ENCODE measurements at regions not wholly inside any gene's neighbourhood (a gene's known extent, or its start where the extent isn't known, plus 50 kb on each side); places are given as distances from the start of the nearest gene placed in this dataset.

DNA sequence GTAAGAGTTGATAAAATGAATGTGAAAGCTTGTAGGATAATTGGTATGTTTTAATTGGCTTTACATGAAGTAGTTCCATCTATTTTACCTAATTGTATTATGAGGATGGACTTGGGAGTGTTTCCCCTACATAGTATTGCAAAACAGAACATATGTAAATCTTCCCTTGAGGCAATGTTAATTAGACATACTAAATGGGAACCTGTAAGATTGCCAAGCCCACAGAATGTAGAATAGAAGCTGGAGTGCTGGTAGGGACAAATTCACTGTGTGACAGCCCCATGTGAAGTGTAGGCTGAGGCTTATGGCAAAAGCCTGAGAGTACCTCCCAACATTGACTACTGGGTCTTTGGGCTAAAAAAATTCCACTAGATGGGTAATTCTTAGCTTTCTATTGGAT is 615.0 kb upstream of the AMOT start:
- DNase-seq (ENCODE audit: low spot score) (no peak), ATAC-seq (no peak), FAIRE-seq (no peak)
- ChIA-PET CTCF (ENCODE audit: low intra/inter-chr PET ratio, low total read pairs) (no interaction called here), POLR2A (no interaction called here)
- intact Hi-C loops (cut with micrococcal nuclease; ENCODE audit: unreplicated experiment) (no loop called here), in situ Hi-C loops (cut with HindIII; ENCODE audit: extremely low pct_ligation_motif_present, low pct_unique_long_range_greater_than_20kb) (no loop called here)
- TF ChIP-seq, protein P1, sequence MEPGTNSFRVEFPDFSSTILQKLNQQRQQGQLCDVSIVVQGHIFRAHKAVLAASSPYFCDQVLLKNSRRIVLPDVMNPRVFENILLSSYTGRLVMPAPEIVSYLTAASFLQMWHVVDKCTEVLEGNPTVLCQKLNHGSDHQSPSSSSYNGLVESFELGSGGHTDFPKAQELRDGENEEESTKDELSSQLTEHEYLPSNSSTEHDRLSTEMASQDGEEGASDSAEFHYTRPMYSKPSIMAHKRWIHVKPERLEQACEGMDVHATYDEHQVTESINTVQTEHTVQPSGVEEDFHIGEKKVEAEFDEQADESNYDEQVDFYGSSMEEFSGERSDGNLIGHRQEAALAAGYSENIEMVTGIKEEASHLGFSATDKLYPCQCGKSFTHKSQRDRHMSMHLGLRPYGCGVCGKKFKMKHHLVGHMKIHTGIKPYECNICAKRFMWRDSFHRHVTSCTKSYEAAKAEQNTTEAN (CRISPR knock-in tag; conservative IDR thresholded peaks at IDR 0.05): no peak
- TF ChIP-seq ZNF350 (CRISPR knock-in tag; IDR thresholded peaks at IDR 0.05; ENCODE audit: borderline replicate concordance, low read depth) (no peak), CEBPG (CRISPR knock-in tag; IDR thresholded peaks at IDR 0.05) (no peak), ZNF567 (CRISPR knock-in tag; IDR thresholded peaks at IDR 0.05; ENCODE audit: borderline replicate concordance) (no peak), MED13 (CRISPR knock-in tag; IDR thresholded peaks at IDR 0.05) (no peak), HDAC1 (CRISPR knock-in tag; IDR thresholded peaks at IDR 0.05) (no peak), GPN1 (CRISPR knock-in tag; IDR thresholded peaks at IDR 0.05; ENCODE audit: borderline replicate concordance) (no peak), ZIK1 (CRISPR knock-in tag; IDR thresholded peaks at IDR 0.05; ENCODE audit: borderline replicate concordance, low read depth) (no peak), SP2 (CRISPR knock-in tag; IDR thresholded peaks at IDR 0.05) (no peak)
- TF ChIP-seq, protein P2, sequence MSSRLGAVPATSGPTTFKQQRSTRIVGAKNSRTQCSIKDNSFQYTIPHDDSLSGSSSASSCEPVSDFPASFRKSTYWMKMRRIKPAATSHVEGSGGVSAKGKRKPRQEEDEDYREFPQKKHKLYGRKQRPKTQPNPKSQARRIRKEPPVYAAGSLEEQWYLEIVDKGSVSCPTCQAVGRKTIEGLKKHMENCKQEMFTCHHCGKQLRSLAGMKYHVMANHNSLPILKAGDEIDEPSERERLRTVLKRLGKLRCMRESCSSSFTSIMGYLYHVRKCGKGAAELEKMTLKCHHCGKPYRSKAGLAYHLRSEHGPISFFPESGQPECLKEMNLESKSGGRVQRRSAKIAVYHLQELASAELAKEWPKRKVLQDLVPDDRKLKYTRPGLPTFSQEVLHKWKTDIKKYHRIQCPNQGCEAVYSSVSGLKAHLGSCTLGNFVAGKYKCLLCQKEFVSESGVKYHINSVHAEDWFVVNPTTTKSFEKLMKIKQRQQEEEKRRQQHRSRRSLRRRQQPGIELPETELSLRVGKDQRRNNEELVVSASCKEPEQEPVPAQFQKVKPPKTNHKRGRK (CRISPR knock-in tag; IDR thresholded peaks at IDR 0.05): no peak
- TF ChIP-seq, protein P3, sequence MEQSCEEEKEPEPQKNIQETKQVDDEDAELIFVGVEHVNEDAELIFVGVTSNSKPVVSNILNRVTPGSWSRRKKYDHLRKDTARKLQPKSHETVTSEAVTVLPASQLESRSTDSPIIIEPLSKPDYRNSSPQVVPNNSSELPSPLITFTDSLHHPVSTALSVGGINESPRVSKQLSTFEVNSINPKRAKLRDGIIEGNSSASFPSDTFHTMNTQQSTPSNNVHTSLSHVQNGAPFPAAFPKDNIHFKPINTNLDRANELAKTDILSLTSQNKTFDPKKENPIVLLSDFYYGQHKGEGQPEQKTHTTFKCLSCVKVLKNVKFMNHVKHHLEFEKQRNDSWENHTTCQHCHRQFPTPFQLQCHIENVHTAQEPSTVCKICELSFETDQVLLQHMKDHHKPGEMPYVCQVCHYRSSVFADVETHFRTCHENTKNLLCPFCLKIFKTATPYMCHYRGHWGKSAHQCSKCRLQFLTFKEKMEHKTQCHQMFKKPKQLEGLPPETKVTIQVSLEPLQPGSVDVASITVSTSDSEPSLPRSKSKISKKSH (CRISPR knock-in tag; IDR thresholded peaks at IDR 0.05; ENCODE audit: borderline replicate concordance): no peak
- TF ChIP-seq, protein P4, sequence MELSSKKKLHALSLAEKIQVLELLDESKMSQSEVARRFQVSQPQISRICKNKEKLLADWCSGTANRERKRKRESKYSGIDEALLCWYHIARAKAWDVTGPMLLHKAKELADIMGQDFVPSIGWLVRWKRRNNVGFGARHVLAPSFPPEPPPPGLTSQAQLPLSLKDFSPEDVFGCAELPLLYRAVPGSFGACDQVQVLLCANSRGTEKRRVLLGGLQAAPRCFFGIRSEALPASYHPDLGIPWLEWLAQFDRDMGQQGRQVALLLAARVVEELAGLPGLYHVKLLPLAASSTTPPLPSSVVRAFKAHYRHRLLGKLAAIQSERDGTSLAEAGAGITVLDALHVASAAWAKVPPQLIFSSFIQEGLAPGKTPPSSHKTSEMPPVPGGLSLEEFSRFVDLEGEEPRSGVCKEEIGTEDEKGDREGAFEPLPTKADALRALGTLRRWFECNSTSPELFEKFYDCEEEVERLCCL (CRISPR knock-in tag; IDR thresholded peaks at IDR 0.05; ENCODE audit: borderline replicate concordance): no peak
- TF ChIP-seq, protein P5, sequence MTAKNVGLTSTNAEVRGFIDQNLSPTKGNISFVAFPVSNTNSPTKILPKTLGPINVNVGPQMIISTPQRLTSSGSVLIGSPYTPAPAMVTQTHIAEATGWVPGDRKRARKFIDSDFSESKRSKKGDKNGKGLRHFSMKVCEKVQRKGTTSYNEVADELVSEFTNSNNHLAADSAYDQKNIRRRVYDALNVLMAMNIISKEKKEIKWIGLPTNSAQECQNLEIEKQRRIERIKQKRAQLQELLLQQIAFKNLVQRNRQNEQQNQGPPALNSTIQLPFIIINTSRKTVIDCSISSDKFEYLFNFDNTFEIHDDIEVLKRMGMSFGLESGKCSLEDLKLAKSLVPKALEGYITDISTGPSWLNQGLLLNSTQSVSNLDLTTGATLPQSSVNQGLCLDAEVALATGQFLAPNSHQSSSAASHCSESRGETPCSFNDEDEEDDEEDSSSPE (CRISPR knock-in tag; IDR thresholded peaks at IDR 0.05): no peak
- no peaks in the 10 kb centered on the region for H3K9me3 ChIP-seq (ENCODE audit: low read length)
- H3K27ac ChIP-seq (ENCODE audit: extremely low read length, insufficient read depth, low read length): no peak overlapping the region
- no peaks in the 10 kb centered on the region for H4K20me1 ChIP-seq (ENCODE audit: insufficient read depth, low read length)
- no peaks in the 10 kb centered on the region for H3K79me2 ChIP-seq (ENCODE audit: insufficient read depth, low read length)
- H2AFZ ChIP-seq (ENCODE audit: low read length): no peak overlapping the region
- H3K9ac ChIP-seq (ENCODE audit: insufficient read depth, low read depth, low read length): no peak overlapping the region
- no peaks in the 10 kb centered on the region for H3K36me3 ChIP-seq (replicated peaks in 1 of 2; ENCODE audit: control insufficient read depth in 1 of 2, insufficient read depth in 2 of 2, low read length in 2 of 2)
- no peak overlapping the region for H3K4me2 ChIP-seq (ENCODE audit: low read depth, low read length)
- BruUV-seq (replicated peaks): no TSS peak
- H3K27me3 ChIP-seq (ENCODE audit: control insufficient read depth in 1 of 2, insufficient read depth in 2 of 2, low read length in 2 of 2): no peaks in the 10 kb centered on the region; a peak in 1 of 5 replicates
- H3K4me3 ChIP-seq (replicated peaks in 1 of 3; ENCODE audit: insufficient read depth in 1 of 3, low read depth in 2 of 3, low read length in 3 of 3): no peak overlapping the region
- no peaks in the 10 kb centered on the region for H3K4me1 ChIP-seq (ENCODE audit: insufficient read depth, low read length)
